HG03108 (cell line): ENCODE measurements at regions not wholly inside any gene's neighbourhood (a gene's known extent, or its start where the extent isn't known, plus 50 kb on each side); places are given as distances from the start of the nearest gene placed in this dataset.

ENCODE experiments used
- ATAC-seq: cut with Tn5 transposase; IDR thresholded peaks from one replicate; pipeline ENCODE4 v1.9.1; 2021; ENCODE audit warnings: moderate library complexity; ENCODE audit not compliant: unreplicated experiment

GRCh38 chr14:35456261-35456660 lies 51.7 kb upstream of the NFKBIA start:
- ATAC-seq, result no peak

- no peak for ATAC-seq
Measured at GRCh38 chr14:35458442-35458841, 53.9 kb upstream of the NFKBIA start.

DNA sequence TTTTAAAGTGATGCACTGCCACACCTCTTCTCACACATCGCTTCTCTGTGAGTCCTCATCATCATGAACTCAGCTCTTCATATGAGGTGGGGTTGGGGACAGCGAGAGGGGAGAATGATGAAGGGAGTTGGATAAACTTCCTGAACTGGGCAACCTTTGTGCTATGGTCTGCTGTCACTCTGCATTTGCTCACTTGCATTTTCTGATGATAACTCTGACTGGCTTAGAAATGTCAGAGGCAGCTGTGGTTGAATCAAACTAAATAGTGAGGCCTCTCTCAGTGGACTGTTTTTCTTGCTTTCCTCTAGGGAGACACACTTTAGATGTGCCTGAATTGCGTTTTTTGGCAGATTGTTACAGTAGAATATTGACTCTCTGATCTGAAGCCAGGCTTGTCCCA lies 55.2 kb upstream of the NFKBIA start:
- ATAC-seq, result no peak

GRCh38 chr14:35470755-35471154 lies 63.2 kb upstream of the INSM2 start:
- no peak for ATAC-seq

GRCh38 chr14:35471803-35472202 lies 62.2 kb upstream of the INSM2 start:
- ATAC-seq, result no peak

- no peak for ATAC-seq
Measured at GRCh38 chr14:35474323-35474722, 59.6 kb upstream of the INSM2 start.

- ATAC-seq, result peak; percentile 83
Measured at GRCh38 chr14:35480119-35480769, 53.7 kb upstream of the INSM2 start.

- ATAC-seq, result no peak
Measured at GRCh38 chr14:35482994-35483515, 50.9 kb upstream of the INSM2 start.
